ENCODE measurements at regions not wholly inside any gene's neighbourhood (a gene's known extent, or its start where the extent isn't known, plus 50 kb on each side); places are given as distances from the start of the nearest gene placed in this dataset.

DNA sequence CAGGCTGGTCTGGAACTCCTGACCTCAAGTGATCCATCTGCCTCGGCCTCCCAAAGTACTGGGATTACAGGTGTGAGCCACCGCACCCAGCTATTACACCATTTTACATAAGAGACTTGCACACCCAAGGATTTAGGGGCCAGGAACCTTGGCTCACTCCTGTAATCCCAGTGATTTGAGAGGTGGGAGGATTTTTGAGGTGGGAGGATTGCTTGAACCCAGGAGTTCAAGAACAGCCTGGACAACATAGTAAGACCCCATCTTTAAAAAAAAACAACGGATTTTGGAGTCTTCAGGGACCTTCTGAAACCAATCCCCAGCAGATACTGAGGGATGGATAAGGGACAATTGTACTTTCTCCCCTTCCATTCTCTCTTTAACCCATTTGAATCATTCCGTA lies 55.3 kb upstream of the PIM1 start:
- H3K27me3 Mint-ChIP-seq (ENCODE audit: low read depth): no peaks in the 10 kb centered on the region
- H3K36me3 Mint-ChIP-seq (ENCODE audit: low read depth): no peaks in the 10 kb centered on the region
- no peak overlapping the region for H3K27ac Mint-ChIP-seq (ENCODE audit: unreplicated experiment)
- no peaks in the 10 kb centered on the region for H3K4me1 Mint-ChIP-seq
- no peak for DNase-seq (ENCODE audit: low read depth, low spot score)
- TF ChIP-seq, protein P1, sequence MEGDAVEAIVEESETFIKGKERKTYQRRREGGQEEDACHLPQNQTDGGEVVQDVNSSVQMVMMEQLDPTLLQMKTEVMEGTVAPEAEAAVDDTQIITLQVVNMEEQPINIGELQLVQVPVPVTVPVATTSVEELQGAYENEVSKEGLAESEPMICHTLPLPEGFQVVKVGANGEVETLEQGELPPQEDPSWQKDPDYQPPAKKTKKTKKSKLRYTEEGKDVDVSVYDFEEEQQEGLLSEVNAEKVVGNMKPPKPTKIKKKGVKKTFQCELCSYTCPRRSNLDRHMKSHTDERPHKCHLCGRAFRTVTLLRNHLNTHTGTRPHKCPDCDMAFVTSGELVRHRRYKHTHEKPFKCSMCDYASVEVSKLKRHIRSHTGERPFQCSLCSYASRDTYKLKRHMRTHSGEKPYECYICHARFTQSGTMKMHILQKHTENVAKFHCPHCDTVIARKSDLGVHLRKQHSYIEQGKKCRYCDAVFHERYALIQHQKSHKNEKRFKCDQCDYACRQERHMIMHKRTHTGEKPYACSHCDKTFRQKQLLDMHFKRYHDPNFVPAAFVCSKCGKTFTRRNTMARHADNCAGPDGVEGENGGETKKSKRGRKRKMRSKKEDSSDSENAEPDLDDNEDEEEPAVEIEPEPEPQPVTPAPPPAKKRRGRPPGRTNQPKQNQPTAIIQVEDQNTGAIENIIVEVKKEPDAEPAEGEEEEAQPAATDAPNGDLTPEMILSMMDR (conservative IDR thresholded peaks at IDR 0.05): no peak
- H3K9me3 Mint-ChIP-seq: peaks cover 2% of the 10 kb centered on the region
- H3K4me3 Mint-ChIP-seq: no peak overlapping the region

DNA sequence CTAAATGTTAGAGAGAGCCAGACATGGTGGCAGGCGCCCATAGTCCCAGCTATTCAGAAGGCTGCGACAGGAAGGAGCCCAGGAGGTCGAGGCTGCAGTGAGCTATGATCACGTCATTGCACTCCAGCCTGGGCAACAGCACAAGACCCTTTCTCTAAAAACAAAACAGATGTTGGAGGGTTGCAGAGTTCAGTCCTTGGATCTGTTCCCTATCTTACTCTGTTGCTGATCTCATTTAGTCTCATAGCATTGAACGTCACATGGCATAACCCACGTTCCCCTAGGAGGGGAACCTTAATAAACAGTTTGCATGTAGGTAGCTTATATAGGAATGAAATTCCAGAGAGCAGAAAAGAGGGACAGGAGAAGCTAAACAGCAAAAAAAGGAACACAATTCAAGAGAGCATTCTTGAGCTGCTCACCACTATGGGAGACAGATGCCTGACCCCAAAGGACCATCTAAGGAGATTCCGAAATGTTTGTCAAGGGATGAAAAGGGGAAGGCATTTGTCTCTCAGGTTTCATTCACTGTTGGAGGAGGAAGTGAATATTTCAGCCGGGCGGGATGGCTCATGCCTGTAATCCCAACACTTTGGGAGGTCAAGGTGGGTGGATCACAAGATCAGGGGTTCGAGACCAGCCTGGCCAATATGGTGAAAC lies 54.6 kb upstream of the PIM1 start:
- Mint-ChIP-seq H3K4me3 (no peak overlapping the region), H3K4me1 (no peaks in the 10 kb centered on the region), H3K27ac (ENCODE audit: unreplicated experiment) (no peak overlapping the region), H3K36me3 (ENCODE audit: low read depth) (no peaks in the 10 kb centered on the region), H3K27me3 (ENCODE audit: low read depth) (no peaks in the 10 kb centered on the region), H3K9me3 (peaks cover 2% of the 10 kb centered on the region)
- DNase-seq (ENCODE audit: low read depth, low spot score): no peak
- TF ChIP-seq, protein P1 (conservative IDR thresholded peaks at IDR 0.05): no peak

DNA sequence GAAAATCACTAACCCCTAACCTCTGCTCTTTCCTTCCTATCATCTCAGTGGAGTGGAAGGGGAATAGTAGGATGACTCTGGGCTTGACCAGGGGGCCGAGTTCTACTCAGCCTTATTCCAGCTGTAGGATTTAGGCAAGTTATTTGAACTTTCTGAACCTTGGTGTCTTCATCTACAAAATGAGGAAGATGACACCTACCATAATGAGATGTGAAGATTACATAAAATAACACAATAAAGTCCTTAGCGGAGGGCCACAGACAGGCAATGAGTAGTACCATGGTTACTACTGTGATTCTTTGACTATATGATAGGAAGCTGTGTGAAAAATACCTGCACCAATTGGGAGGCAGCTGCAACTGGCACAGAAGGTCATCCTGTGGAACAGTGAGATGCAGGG lies 53.6 kb upstream of the PIM1 start:
- Mint-ChIP-seq H3K4me1 (no peaks in the 10 kb centered on the region), H3K36me3 (ENCODE audit: low read depth) (no peaks in the 10 kb centered on the region), H3K27ac (ENCODE audit: unreplicated experiment) (no peak overlapping the region), H3K9me3 (peaks cover 2% of the 10 kb centered on the region), H3K4me3 (no peak overlapping the region), H3K27me3 (ENCODE audit: low read depth) (no peaks in the 10 kb centered on the region)
- no peak for DNase-seq (ENCODE audit: low read depth, low spot score)
- TF ChIP-seq, protein P1 (conservative IDR thresholded peaks at IDR 0.05): no peak

DNA sequence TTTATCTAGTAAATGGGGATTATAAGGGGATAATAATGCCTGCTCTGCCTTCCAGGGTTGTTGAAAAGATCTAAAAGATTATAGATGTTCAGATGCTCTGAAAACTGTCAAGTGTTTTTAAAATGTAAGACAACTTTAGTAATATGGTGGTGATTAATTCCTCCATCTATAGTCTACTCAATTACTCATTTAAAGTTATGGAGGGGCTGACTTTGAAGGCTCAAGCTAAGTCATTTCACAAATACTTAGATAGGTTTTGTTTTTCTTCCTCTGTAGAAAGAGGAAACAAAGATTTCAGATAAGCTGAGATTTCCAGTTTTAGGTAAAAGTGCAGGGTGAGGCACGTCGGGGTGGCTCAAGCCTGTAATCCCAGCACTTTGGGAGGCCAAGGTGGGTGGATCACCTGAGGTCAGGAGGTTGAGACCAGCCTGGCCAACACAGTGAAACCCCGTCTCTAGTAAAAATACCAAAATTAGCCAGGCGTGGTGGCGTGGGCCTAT lies 50.5 kb upstream of the PIM1 start:
- TF ChIP-seq, protein P1 (conservative IDR thresholded peaks at IDR 0.05): no peak
- Mint-ChIP-seq H3K27ac (ENCODE audit: unreplicated experiment) (no peak overlapping the region), H3K4me3 (no peak overlapping the region), H3K9me3 (peaks cover 2% of the 10 kb centered on the region), H3K36me3 (ENCODE audit: low read depth) (no peaks in the 10 kb centered on the region), H3K4me1 (peaks cover 6% of the 10 kb centered on the region), H3K27me3 (ENCODE audit: low read depth) (no peaks in the 10 kb centered on the region)
- DNase-seq (ENCODE audit: low read depth, low spot score): no peak

All from neural crest cell (in vitro differentiated cells).